Endothelial cell of hepatic sinusoid (primary cell): ENCODE measurements at regions not wholly inside any gene's neighbourhood (a gene's known extent, or its start where the extent isn't known, plus 50 kb on each side); places are given as distances from the start of the nearest gene placed in this dataset.

Experiments
- in situ Hi-C: cut with HindIII; loops from 2 replicates; pipeline ENCODE4 v1.10.0; 2017; ENCODE audit warnings: low sequenced_read_pairs

DNA sequence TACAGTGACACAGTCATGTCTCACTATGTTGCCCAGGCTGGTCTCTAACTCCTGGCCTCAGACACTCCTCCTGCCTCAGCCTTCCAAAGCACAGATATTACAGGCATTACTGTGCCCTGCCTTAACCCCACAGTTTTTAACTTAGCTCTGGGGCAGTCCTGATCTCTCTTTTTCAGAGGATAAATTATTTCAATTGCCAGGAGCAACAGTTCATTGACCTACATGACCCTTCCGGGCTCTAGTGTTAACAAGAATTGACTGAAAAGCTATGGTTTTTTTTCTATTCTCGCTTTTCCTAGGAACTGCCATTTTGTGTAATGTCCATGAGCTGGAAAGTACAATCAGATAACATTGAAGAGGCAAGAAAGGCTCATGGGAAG is 92.8 kb downstream of the HNRNPLL start:
- in situ Hi-C loops: loop anchor here (5.0 kb wide), 1 partner anchor 38 kb away; no protein-coding TSS in a partner anchor

DNA sequence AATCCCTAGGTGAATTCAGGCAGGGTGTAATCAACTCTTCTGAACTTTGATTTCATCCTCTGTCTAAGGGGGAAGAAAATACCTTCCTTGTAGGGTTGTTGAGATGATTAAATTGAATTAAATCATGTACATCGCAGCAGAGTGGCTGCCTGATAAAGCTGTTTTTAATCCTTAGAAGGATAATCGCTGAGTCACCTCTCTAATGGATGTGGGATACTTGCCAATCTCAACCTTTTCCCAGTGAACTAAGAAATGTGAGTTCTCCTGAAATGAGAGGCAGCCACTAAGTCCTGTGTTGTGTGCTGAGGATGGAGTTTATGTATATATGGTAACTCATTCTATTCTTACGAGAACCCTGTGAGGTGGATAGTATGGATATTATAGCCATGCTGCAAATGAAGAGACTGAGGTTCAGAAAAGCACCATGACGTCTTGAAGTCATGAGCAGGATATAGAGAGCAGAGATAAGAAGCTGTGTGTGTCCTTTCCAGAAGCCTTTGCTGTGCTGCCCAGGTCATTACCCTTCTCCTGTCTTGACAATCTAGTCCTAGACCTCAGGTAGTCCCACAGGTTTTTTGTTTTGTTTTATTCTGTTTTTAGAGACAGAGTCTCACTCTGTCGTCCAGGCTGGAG is 93.3 kb downstream of the HNRNPLL start:
- in situ Hi-C loops: loop anchor here (5.0 kb wide), 1 partner anchor 37 kb away; no protein-coding TSS in a partner anchor

DNA sequence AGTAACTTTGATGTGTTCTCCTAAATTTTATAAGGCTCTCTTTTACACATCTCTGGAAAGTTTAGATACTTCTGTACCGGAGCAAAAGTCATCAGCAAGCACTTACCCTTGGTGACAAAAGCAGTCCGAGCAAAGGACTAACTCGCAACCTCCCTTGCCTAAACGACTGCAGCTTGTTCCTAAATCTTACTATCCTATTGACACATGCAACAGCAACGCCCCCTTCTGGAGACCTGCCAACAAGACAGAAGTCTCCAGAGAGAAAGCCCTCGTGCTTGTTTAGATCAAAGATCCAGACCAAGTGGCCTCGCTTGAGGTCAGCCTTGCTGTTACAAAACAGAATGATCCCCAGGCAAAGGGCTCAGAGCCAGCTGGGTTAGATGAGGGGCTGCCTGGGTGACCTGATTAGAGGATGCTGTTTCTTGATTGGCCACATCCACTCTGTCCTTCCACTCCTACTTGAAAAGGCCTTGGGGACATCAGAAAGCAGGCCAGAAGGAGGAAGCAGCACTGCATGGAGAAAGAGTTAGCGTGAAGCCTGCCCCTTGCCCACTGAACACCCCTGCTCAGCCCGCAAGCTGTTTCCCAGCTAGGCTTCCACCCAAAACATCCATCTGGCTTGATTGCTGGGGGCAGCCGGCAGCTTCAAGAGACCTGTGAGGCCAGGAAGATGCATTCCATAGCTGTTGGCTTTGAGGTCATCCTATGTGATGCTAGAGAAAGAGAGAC is 94.3 kb downstream of the HNRNPLL start:
- in situ Hi-C loops: loop anchor here (5.0 kb wide), 1 partner anchor 36 kb away; no protein-coding TSS in a partner anchor

DNA sequence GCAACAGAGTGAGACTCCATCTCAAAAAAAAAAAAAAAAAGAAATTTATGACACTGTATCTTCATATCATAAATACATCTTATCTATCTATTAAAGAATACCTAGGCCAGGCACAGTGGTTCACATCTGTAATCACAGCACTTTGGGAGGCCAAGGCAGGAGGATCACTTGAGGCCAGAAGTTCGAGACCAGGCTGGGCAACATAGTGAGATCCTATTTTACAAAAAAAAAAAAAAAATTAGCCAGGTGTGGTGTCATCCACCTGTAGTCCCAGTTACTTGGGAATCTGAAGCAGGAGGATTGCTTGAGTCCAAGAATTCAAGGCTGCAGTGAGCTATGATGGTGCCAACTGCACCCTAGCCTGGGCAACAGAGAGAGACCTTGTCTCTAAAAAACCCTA is 95.0 kb downstream of the HNRNPLL start:
- in situ Hi-C loops: loop anchor here (5.0 kb wide), 1 partner anchor 35 kb away; no protein-coding TSS in a partner anchor

DNA sequence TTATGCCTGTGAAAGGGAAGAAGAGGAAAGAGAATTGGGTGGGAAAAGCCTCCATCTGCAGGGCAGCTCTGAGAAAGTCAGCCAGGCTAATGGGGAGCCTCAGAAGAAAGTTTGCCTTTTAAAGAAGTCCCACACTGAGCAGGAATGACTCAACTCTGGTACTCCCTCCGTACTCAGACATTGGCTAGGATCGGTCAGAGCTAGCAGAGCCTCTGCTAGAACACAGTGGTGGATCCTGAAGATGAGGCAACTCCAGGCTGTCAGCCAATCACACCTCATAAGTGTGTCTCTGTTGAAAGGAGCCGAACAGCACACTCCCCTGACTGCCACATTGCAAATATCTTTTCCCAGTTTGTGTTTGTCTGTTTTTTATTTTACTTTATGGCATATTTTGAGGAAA is 96.9 kb downstream of the HNRNPLL start:
- in situ Hi-C loops: loop anchor here (5.0 kb wide), 1 partner anchor 33 kb away; no protein-coding TSS in a partner anchor

DNA sequence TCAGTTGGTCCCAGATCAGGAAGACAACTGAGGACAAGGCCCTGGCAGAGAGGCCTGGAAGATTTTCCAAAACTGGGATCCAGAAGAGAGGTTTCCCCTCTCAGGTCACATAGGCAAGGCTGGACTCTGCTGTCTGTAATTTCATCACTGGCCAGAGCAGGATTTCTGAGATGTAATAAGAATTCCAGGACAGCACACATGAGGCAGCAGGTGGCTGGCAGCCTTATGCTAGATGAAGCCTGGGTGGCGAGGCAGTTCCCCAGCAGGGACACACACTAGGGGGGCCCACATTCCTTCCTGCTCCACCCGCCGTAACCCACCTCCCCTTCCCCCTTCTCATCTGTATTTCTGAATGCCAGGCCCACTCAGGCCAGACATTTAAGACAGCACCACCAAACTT is 98.6 kb downstream of the HNRNPLL start:
- in situ Hi-C loops: no loop called here

DNA sequence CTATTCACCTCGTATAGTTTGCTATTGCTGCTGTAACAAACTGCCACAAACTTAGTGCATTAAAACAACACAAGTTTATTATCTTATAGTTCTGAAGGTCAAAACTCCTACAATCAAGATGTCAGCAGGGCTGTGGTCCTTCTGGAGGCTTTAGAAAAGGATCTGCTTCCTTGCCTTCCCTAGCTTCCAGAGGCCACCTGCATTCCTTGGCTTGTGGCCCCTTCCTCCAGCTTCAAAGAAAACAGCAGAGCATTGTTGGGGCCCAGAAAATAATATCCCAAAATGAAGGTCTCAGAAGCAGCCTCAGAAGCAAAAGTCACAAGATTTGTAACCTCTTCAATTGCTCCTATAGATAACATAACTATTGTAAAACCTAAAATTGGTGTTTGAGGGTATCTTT is 100.6 kb downstream of the HNRNPLL start:
- in situ Hi-C loops: no loop called here

DNA sequence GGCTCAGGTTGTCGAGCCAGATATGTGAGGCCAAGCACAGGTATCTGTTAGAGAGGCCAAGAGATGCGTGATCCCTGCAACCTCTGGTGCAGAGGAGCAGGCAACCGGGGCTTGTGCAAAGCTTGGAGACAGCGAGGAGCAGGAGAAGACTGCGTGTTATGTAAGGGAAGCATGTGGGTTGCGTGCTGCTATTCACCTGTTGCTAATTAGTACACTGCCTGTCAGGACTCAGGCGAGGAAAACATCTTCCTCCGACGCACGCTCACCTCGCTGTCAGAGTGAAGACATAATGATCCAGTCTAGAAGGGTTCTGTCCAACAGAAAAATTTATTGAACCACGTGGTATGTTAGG is 102.5 kb downstream of the HNRNPLL start:
- in situ Hi-C loops: no loop called here

DNA sequence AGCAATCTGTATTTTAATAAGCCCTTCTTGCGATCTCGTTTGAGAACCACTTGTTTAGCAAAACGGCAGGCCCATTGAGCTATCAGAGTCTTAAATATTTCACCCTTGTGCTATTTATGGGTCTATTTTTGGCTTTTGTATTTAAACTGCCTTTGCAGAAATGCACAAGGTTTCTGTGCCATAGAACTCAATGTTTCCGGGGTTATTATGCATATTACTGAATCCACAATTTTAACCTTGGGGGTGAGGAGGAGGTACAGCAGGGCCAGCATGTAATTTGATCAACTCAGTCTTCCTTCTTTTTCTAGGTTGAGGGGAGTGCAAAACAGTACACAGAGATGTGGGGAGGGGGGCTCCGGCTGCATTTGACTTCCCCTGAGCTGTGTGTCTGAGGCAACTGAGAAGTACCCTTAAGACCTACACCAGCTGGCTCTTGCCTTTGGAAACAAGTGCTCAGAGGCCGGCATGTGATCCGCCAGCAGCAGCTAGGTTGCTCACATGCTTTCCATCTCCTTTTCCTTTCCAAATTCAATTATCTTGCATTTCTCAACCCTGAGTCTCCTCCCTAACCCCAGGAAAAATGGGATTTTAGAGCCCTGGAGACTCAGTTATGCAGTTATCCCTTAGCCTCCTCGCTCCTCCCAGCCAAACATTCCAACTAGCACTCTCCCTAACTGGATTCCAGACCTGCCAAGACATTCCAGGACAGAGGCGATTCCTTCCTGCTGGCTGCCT is 103.0 kb downstream of the HNRNPLL start:
- in situ Hi-C loops: no loop called here

DNA sequence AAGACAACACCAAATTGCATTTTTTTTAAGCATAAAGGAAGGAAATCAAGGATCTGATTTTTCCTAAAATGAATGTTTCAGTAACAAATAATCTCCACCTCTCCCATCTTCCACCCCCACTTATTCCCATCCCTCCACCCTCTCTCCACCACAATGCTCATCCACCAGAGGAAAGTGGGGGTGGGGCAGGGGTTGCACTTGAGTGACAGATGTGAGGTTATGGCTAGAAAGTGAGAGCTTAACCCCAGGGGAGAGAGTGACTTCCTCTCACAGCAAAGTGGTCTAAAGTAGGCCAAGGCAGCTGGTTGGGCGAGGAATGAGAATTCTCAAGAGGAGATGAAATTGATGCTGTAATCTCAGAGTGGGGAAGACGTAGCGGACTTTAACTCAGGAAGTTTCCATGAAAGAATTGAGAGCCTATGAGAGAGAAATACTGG is 104.7 kb downstream of the HNRNPLL start:
- in situ Hi-C loops: no loop called here

DNA sequence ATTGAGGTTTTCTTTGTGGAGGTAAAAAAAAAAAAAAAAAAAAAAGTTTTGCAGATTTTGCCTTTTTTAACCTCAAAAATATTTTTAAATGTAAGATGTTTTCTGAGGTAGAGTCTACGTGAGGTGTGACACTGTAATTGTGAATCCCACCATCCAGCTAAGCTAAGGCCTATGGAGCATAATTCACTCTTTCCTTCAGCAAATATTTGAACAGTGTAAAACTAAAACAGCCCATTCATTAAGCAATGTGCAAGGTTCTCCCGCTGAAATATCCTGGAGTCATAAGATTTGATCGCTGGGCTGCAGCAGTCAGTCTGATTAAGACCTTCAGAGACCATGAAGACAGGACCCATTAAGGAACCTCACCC is 105.1 kb downstream of the HNRNPLL start:
- in situ Hi-C loops: no loop called here

DNA sequence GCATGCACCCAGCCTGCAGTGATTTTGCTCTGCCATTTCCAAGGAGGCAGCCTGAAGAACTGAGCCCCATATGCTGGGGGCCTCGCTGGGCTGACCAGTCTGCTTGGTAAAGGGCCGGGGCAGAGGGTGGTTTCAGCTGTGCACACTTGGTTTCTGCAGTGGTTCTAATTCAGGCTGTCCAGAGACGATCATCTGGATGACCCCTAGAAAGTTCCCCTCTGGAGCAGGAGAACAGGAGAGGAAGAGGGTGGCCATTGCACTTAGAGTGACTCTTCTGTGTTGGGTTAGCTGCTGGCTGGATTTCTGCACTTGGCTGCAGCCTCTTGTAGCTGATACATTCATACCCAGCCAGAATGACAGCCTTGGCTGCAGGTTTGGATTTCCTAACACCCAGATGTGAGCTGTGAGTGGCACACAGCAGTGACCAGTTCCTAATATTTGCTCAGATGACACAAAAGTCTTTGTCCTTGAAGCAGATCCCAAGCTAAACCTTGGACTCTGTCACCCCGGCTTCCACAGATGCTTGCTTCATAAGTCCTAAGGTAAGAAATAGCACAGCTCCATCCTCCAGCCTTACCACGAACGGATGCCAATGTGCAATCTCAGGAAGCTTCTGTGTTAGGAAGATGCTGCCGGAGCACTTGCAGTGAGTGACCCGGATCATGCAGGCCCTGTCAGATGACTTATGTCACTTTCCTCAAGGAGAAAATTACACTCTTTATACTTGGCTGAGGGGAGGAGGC is 105.6 kb downstream of the HNRNPLL start:
- in situ Hi-C loops: no loop called here

DNA sequence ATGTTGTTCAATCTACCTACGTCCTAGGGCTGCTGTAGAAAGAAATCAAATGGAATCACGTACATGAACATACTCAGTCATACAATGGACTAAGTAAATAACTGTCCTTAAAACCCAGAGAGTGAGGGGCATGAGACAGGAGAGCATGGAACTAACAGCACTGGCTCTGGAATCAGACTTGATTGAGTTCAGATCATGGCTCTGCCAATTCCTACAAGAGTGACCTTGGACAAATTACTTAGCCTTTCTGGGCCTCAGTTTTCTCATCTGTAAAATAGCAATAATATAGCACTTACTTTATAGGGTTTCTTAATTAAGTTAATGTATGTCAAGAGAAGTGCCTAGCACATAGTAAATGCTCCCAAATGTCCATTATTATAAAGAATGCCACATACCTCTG is 106.8 kb downstream of the HNRNPLL start:
- in situ Hi-C loops: no loop called here

DNA sequence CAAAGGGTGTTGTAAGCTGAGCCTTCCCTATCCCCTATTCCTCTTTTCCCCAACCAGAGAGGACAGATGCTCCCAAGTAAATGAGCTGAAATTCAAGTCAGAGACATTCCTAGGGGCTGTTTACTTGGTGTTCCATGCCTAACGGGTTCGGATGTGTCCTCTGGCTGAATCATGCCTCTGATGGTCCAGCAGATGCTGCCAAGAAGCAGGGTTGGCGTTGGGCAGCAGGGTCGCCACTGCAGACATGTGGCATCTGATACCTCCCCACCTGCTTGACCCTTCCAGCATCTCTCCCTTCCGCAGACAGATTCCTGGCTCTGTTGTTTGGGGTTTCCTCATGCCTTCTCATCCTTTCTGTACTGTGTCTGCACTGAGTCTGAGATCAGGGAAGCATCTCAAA is 108.3 kb downstream of the HNRNPLL start:
- in situ Hi-C loops: no loop called here

DNA sequence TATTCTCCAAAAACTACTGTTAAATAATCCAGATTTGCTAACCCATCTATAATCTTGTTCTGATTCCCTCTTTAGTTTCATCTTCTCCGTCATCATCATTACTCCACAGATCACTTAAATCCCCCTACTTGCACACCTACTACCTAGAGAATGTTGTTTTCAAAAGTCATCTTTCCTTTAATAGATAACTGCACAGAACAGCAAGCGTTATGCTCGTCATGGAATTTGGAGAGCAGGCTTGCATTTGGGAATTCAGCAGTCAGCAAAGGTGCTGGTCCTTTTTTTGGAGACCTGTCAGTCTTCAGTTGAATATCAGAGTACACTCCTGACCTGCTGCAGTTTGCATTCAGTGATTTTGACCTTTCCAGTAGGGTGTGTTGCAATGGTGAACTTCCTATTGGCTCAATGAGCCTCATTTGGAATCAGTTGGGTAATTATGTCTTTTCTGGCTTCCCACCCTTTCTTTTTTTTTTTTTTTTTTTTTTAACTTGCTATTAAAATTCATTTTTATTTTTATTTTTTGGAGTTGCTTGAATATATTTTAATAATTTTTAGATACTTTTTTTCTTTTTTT is 110.6 kb downstream of the HNRNPLL start:
- in situ Hi-C loops: no loop called here

DNA sequence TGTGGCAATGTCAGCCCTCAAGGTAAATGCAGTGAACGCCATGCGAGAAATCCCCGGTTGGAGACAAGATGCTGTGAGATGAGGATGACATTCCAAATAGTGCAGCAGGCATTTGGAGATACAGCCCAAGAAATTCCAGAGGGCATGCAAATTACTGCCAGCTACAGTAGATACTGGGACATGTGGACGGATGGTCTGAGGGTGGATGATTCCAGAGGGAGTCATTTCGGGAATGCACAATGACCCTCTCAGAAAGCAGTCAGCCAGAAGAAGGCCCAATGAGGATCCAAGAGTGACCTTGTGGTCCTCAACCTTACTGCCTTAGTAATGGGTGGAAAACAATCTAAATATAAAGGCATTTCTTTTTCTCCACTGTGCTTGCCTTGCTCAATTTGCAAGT is 111.3 kb downstream of the HNRNPLL start:
- in situ Hi-C loops: no loop called here

DNA sequence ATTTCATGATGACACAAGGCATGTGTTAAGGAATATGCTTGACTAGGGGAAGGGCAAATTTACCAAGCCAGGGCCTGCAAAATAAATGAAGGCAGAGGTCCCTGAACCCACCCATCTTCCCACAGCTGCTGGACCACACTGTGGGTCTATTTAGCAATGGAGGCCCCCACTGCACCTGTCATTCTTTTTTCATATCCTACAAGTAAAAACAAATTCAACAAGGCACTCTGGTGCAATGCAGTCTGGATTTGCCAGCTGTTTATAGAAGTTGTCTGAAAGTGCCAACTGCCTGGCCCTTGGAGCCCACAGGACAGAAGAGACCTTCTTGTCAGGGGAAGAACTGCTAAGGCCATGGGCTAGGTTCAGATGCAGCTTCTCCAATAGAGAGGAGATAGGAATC is 112.8 kb upstream of the ATL2 start:
- in situ Hi-C loops: no loop called here

DNA sequence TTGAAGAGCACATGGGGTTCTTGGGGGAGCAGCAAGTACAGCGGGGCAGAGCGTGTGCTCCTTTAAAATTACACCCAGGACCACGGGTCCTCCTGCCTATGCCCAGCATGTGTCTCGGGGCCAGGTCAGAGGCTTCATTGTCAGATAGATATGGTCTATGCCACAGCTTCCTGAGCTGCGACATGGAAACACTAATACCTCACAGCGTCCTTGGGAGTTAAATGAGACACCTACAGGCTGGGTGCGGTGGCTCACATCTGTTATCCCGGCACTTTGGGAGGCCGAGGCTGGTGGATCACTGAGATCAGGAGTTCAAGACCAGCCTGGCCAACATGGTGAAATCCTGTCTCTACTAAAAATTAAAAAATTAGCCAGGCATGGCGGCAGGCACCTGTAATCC is 110.8 kb upstream of the ATL2 start:
- in situ Hi-C loops: no loop called here

DNA sequence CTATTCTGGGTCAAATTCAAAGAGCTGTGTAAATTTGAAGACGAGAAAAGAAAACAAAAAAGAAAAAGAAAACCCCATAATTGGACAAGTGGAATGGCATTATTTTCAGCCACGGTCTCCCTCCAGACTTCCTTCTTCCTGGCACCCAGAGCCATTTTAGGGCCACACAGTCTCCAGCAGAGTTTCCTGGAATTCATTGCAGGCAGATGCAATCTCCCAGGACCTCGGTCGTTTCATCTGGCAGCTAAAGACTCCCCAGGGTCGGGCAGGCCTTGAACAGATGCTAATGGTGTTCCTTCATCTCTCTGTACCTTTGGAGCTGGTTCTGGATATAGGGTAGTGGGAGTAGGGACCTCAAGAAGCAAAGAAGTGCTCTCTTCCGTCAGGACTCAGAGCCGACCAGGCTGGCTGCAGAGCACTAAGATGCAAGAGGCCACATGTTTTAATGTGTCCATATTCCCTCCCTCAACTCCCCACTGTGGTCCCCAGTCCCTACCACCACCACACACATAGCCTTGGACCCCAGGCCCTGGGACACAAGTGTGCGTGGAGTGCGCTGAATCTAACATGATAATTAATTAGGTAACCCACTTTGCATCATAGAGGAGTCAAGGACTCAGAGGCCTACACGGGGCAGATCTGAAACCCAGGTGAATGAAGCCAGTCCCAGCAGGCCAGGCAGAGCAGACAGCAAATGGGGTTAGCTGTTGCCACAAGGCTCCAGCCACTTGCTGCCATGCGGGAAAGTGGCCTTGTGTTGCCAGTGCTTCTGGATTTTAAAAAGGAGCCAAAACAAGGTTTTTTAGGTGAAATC is 109.3 kb upstream of the ATL2 start:
- in situ Hi-C loops: no loop called here

DNA sequence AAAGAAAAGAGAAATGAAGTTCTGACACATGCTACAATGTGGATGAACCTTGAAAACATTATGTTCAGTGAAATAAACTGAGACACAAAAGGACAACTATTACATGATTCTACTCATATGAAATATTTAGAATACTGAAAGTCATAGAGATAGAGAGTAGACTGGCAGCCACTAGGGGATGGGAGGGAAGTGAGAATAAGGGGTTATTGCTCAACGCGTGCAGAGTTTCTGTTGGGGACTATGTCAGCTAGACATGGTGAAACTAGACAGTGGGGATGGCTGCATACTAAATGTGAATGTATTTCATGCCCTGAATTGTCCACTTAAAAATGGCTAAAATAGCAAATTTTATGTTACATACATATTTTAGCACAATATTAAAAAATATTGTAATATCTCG is 108.7 kb upstream of the ATL2 start:
- in situ Hi-C loops: no loop called here
